GM21423 (cell line): ENCODE measurements at regions not wholly inside any gene's neighbourhood (a gene's known extent, or its start where the extent isn't known, plus 50 kb on each side); places are given as distances from the start of the nearest gene placed in this dataset.
A peak's percentile ranks its signal among the peaks of the same experiment; 100 is the strongest.

Experiments
- ATAC-seq: cut with Tn5 transposase; IDR thresholded peaks from one replicate; pipeline ENCODE4 v1.9.1; 2021; ENCODE audit warnings: mild to moderate bottlenecking, moderate library complexity; ENCODE audit not compliant: unreplicated experiment

DNA sequence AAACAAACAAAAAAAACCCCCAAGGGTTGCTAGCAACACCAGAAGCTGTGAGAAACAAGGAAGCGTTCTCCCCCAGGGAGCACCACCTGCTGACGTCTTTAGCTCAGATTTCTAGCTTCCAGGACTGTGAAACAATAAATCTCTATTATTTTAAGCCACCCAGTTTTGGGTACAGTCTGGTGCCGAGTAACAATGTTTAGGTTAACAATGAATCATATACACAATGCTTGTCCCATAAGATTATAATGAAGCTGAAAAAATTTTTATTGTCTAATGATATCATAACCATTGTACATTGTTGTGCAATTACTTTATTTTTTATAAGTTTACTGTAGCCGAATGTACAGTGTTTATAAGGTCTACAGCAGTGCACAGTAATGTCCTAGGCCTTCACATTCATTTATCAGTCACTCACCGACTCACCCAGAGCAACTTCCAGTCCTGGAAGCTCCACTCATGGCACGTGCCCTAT, 72.1 kb upstream of the CAB39 start:
- ATAC-seq, result no peak

DNA sequence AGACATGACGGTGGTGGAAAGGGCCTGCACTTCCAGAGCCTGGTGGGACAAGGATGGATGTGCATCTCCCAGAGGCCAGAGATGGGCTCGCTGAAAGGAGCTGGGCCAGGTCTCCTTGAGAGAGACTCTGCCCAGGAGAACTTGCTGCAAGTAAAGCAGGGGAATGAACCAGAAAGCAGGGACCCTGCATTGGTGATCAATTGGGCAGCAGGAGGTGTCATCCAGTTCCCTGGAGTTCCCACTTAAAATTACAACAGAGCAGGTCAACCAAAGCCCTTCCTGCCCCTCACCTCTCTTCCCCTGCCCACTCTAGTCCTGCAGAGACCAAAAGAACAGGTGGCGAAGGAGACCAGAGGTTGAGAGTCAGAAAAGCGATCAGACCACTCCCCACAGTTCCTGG, 69.7 kb upstream of the CAB39 start:
- ATAC-seq, result no peak

DNA sequence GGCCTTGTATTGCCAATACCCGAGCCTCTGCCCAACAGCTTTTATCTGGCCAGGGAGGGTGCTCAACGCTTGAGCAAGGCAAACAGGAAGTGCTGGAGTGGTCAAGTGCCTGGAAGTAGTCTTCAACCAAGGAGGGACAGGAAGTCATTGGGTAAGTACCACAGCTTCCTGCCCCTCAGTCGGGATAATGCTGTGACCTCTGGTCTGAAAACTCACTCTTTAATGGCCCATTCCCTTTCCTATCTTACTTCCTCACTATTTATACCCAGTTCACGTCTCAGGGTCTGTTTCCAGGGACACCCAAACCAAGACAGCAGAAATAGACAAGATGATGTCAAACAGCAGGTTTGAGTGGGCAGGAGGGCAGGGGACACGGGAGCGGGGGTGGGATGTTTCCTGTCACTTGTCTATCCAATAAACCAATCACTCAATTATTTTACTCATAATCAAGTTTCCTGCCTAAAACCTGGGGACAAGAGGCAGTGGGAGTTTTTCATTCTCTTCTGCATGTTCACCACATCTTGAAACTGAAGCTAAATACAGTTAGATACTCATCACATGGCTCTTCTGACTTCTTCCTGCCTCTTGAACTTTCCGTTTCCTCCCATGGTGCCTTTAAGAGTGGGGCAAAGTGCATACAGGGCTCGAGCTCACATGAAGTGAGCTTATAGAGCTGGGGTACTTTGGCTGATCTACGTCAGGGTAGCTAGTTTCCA, 68.9 kb upstream of the CAB39 start:
- ATAC-seq, result peak; percentile 79

GRCh38 chr2:230644356-230644935, 68.2 kb upstream of the CAB39 start:
- no peak for ATAC-seq

GRCh38 chr2:230648356-230648755, 64.3 kb upstream of the CAB39 start:
- no peak for ATAC-seq

- peak; percentile 71 for ATAC-seq
Measured at GRCh38 chr2:230650585-230651137, 62.0 kb upstream of the CAB39 start.

DNA sequence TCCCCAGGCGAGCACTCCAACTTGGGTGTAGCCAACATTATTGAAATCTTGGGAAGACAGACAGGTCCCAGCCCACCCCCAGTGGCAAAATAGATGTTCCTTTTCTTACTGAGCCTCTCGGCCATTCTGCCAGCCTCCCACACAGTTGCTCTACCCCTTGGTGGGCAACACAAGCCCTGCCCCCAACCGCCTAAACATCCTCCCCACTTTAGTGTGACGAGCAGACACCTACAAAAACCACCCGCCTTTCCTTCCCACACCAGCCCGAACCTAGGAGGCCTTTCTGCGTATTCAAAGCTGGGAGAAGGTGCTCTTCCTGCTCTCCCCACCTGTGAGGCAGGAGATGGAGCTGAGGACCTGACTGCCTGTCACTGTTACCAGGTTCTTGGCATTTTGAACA, 58.6 kb upstream of the CAB39 start:
- ATAC-seq, result no peak

DNA sequence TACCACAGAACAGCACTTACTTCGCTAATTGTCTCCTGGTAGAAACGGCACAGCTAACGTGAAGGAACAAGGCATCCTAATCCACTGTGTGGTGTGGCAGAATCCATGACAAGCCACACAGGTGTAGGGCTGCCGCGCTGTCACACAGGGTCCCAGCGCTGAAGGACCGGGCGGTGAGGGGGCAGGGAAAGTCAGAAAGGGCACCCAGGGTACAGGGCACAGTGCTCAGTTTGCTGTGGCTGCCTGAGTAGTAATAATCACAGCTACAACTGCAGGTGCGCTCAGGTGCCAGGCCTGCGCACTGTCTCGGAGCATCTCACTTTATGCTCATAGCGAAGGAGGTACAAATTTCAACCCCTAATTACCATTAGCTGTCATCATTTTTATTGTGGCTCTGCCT, 55.2 kb upstream of the CAB39 start:
- no peak for ATAC-seq

DNA sequence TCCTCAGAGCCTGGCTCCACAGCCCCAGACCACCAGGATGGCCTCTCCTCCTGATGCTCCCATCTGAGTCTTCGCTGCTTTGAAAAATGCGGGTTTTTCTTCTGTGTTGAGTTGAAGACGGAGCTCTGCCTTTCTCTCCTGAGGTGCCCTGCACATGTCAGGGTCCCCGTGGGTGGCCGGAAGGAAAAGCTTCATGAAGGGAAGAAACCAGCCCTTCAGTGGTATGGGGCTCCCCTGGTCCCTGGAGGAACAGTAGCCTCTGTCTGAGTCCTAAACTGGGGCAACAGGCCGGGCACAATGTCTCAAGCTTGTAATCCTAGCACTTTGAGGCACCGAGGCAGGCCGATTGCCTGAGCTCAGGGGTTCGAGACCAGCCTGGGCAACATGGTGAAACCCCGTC, 54.7 kb upstream of the CAB39 start:
- ATAC-seq, result no peak

GRCh38 chr2:230658577-230658876, 54.1 kb upstream of the CAB39 start:
- no peak for ATAC-seq

DNA sequence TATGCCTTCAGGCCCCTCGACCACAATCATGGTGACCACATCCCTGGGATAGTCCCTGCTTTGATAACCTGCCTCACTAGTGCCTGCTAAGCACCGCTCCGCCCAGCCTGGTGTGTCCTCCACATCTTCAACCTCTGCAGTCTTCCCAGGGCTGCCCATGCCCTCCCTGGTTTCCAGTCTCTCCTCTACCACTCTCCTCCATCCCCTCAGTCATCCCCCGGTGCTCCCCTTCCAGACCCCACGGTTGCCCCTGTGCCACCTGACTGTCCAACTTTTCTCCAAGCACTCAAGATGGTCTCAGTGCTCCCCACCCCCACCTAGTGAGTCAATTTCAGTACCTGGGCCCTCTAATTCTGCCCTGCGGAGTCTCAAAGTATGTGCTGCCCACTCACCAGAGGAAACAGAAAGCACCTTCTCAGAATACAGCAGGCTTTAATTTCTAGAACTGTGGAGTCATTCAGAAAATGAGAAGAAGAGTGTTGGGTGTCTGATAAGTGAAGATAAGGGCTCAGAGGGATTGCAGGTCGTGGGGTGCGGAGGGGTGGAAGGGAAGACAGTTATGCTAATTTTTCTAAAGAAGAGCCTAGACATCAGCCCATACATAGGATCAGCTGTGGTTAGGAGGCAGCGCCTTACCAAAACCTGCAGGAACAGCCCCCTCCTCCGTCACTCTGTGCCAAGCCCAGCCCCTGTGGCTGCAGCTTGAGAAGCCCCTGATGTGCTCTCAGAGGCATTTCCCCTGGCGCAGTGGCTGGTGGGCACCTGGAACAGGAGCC, 53.6 kb upstream of the CAB39 start:
- peak; percentile 38 for ATAC-seq

DNA sequence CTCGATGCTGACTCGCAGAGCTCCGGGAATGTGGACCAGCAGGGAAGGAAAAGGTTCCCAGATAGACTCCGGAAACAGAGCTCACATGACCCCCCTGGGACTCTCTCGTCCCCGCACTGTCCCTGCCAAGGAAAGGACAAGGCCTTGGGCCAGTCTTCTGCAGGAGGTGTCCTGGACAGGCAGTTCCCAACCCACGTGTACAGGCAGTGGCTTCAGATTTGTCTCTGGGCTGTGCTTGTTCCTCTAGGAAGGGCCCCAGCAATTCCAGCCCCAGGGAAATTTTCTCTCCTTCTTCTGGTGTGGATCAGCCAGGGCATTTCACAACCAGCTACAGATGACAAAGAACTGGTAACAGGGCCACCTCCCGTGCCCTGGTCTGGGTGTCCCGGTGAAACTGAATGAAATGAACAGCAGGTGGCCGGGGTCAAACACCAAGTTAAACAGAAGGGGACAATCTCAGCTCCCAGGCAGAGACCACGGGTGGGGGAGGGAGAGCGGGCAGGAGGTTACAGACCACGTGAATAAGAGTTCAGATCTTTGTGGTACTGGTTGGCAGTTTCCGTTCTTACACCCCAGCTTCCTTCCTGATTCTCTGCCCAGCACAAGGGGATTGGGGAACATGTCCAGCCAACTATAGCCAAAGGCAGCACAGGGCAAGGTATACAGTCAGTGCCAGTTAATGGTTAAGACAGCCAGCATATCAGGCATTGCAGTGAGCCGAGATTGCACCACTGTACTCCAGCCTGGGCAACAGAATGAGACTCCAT, 52.2 kb upstream of the CAB39 start:
- ATAC-seq, result no peak

DNA sequence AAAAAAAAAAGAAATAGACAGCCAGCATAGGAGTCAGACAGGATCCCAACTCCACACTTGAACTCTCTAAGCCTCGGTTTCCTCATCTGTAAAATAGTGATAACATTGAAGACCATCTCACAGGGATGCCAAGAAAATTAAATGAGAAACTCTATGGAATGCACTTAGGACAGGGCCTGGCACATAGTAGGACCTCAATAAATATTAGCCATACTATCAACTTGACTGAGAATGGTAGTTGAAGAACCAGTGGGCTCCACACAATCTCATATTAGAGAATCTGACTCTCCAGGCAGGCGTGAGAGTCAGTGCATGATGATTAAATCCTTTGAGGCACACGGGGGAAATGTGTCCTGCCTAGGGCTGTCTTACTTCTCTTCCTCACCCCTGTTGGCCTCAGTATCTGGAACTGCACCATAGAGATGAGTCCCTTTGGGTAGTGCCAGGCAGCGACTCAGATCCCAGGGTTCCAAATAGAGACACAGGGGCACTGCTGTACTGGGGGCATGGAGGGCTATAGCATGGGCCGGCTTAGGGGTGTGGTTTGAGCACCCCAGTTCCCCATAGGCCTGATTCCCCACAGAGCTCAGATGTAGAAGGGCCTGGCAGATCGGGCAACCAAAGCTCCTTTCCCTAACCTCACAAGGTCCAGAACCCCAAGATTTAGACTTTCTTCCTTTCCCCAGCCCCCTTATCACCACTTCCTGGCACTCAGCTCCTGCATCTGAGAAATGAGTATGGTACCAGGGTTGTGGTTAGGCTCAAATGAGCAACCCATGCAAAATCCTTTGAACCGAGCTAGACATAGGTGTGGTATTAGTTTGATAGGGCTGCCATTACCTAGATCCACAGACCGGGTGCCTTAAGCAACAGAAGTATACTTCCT, 51.3 kb upstream of the CAB39 start:
- ATAC-seq, result peak; percentile 39
